ENCODE measurements at regions not wholly inside any gene's neighbourhood (a gene's known extent, or its start where the extent isn't known, plus 50 kb on each side); places are given as distances from the start of the nearest gene placed in this dataset.

DNA sequence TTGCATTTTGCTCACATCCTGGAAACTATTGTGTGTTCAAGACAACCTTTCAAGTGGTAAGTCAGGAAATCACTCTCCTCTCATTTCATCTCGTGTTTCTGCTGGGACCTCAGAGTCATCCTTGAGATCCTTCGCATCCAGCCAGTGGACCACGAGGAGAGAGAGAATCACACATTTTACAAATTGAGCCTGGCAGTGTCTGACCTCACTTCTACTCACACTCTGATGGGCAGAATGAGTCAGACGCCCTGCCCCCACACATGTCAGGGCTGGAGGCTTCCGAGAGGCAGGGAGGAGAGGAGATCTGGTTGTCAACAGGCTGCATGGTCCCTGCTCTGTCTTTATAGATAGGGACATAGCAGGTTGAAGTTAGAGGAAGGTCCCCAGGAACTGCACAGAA, 509.7 kb downstream of the AJAP1 start:
- POLR2A ChIA-PET, result no interaction called here
- no peak overlapping the region for H3K27ac Mint-ChIP-seq
- TF ChIP-seq, protein P1, sequence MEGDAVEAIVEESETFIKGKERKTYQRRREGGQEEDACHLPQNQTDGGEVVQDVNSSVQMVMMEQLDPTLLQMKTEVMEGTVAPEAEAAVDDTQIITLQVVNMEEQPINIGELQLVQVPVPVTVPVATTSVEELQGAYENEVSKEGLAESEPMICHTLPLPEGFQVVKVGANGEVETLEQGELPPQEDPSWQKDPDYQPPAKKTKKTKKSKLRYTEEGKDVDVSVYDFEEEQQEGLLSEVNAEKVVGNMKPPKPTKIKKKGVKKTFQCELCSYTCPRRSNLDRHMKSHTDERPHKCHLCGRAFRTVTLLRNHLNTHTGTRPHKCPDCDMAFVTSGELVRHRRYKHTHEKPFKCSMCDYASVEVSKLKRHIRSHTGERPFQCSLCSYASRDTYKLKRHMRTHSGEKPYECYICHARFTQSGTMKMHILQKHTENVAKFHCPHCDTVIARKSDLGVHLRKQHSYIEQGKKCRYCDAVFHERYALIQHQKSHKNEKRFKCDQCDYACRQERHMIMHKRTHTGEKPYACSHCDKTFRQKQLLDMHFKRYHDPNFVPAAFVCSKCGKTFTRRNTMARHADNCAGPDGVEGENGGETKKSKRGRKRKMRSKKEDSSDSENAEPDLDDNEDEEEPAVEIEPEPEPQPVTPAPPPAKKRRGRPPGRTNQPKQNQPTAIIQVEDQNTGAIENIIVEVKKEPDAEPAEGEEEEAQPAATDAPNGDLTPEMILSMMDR (IDR thresholded peaks at IDR 0.05), result no peak
- CTCF ChIA-PET, result no interaction called here
- intact Hi-C loops (cut with micrococcal nuclease), result no loop called here
- no peaks in the 10 kb centered on the region for H3K36me3 Mint-ChIP-seq (ENCODE audit: low read depth)
- H3K27me3 Mint-ChIP-seq, result peaks cover 3% of the 10 kb centered on the region
- H3K4me3 Mint-ChIP-seq, result no peak overlapping the region
- no peaks in the 10 kb centered on the region for H3K4me1 Mint-ChIP-seq
- no peak for DNase-seq
- no peaks in the 10 kb centered on the region for H3K9me3 Mint-ChIP-seq
- no peak for ATAC-seq (ENCODE audit: low read depth)

DNA sequence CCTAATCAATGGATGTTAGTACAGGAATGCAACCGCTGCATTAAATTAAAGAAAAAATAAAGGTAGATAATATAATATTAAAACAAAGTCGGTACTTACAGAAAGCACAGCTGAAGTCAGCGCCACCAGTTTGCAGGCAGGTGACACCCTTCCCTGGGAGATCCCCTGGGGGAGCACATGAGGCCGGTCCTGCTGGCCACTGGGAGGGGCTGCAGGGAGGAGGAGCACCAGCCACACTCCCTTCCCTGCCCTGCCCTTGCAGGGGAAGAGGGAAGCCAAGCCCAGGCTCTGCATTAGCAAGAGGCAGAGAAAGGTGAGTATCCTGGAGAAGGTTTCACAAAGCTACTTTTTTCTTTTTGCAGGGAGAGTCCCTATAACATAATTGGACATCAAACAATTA, 507.0 kb downstream of the AJAP1 start:
- POLR2A ChIA-PET, result no interaction called here
- TF ChIP-seq, protein P1 (IDR thresholded peaks at IDR 0.05), result no peak
- Mint-ChIP-seq H3K36me3 (ENCODE audit: low read depth) (no peaks in the 10 kb centered on the region), H3K27me3 (no peaks in the 10 kb centered on the region), H3K4me3 (no peak overlapping the region), H3K27ac (no peak overlapping the region), H3K9me3 (peaks cover 2% of the 10 kb centered on the region), H3K4me1 (no peaks in the 10 kb centered on the region)
- CTCF ChIA-PET, result no interaction called here
- ATAC-seq (ENCODE audit: low read depth), result no peak
- no peak for DNase-seq
- intact Hi-C loops (cut with micrococcal nuclease), result no loop called here

DNA sequence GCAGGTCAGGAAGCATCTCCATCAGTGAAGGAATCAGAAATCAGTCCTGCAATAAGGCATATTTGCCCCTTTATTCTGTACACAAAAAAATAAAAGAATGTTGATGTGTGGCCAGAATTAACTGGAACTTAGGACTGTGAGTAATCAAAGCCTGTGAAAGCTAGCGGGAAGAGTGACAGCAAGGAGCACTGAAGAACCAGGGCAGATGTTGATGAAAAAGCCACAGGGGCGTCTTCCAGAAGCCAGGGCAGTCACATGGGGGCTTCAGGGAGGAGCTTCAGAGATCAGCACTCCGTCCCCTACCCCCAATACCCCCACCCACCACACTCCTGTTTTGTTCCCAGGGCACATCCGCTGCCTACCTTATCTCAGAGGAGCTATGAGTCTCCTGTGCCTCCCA, 502.8 kb downstream of the AJAP1 start:
- H3K4me1 Mint-ChIP-seq, result no peaks in the 10 kb centered on the region

GRCh38 chr1:5156416-5157120, 502.2 kb downstream of the AJAP1 start:
- no peaks in the 10 kb centered on the region for H3K27me3 Mint-ChIP-seq
- H3K27ac Mint-ChIP-seq, result no peak overlapping the region
- DNase-seq (no peak), ATAC-seq (ENCODE audit: low read depth) (no peak)
- intact Hi-C loops (cut with micrococcal nuclease), result no loop called here
- ChIA-PET POLR2A (no interaction called here), CTCF (no interaction called here)
- TF ChIP-seq, protein P1 (IDR thresholded peaks at IDR 0.05), result no peak
- H3K9me3 Mint-ChIP-seq, result peaks cover 11% of the 10 kb centered on the region
- H3K4me3 Mint-ChIP-seq, result no peak overlapping the region
- no peaks in the 10 kb centered on the region for H3K36me3 Mint-ChIP-seq (ENCODE audit: low read depth)
- H3K4me1 Mint-ChIP-seq, result no peaks in the 10 kb centered on the region

More for the DNA sequence above, 502.8 kb downstream of the AJAP1 start:
- TF ChIP-seq, protein P1 (IDR thresholded peaks at IDR 0.05), result no peak
- Mint-ChIP-seq H3K4me3 (no peak overlapping the region), H3K9me3 (peaks cover 11% of the 10 kb centered on the region), H3K27ac (no peak overlapping the region), H3K27me3 (no peaks in the 10 kb centered on the region), H3K36me3 (ENCODE audit: low read depth) (no peaks in the 10 kb centered on the region)
- no peak for ATAC-seq (ENCODE audit: low read depth)
- CTCF ChIA-PET, result no interaction called here
- DNase-seq, result no peak
- intact Hi-C loops (cut with micrococcal nuclease), result no loop called here
- POLR2A ChIA-PET, result no interaction called here

GRCh38 chr1:5151511-5151910, 497.1 kb downstream of the AJAP1 start:
- Mint-ChIP-seq H3K27ac (no peak overlapping the region), H3K36me3 (ENCODE audit: low read depth) (no peaks in the 10 kb centered on the region), H3K27me3 (no peaks in the 10 kb centered on the region), H3K9me3 (peaks cover 10% of the 10 kb centered on the region), H3K4me3 (no peak overlapping the region), H3K4me1 (no peaks in the 10 kb centered on the region)
- TF ChIP-seq, protein P1 (IDR thresholded peaks at IDR 0.05), result no peak
- DNase-seq (no peak), ATAC-seq (ENCODE audit: low read depth) (no peak)
- ChIA-PET CTCF (no interaction called here), POLR2A (no interaction called here)
- intact Hi-C loops (cut with micrococcal nuclease), result no loop called here

Measured in activated B cell treated with CpG ODN at 0.5 μM for 24 hours (primary cell).